Activated naive CD8-positive, alpha-beta T cell treated with anti-CD3 and anti-CD28 coated beads, Interleukin-2, amount 50 U/mL, for 24 hours (primary cell): ENCODE measurements at regions not wholly inside any gene's neighbourhood (a gene's known extent, or its start where the extent isn't known, plus 50 kb on each side); places are given as distances from the start of the nearest gene placed in this dataset.

ENCODE experiments used
- ATAC-seq: fragments of 150-1000 bp; cut with Tn5 transposase; one replicate; pipeline ENCODE4 v1.10.0; 2021
- DNase-seq: peaks from one replicate; pipeline ENCODE4 v3.0.0; 2021
- H3K27ac Mint-ChIP-seq: one replicate; pipeline ENCODE4 v1.8.0; 2021; ENCODE audit warnings: mild to moderate bottlenecking, mixed read lengths
- H3K27me3 Mint-ChIP-seq: one replicate; pipeline ENCODE4 v1.8.0; 2021; ENCODE audit warnings: mixed read lengths
- H3K36me3 Mint-ChIP-seq: one replicate; pipeline ENCODE4 v1.8.0; 2021; ENCODE audit warnings: low read depth, mixed read lengths
- H3K4me1 Mint-ChIP-seq: one replicate; pipeline ENCODE4 v1.8.0; 2021; ENCODE audit warnings: mixed read lengths
- H3K4me3 Mint-ChIP-seq: one replicate; pipeline ENCODE4 v1.8.0; 2021; ENCODE audit warnings: mild to moderate bottlenecking, moderate library complexity, mixed read lengths
- H3K9me3 Mint-ChIP-seq: one replicate; pipeline ENCODE4 v1.8.0; 2021; ENCODE audit warnings: mixed read lengths

- DNase-seq = no peak
- Mint-ChIP-seq H3K27me3 (no peaks in the 10 kb centered on the region), H3K4me3 (no peak overlapping the region), H3K9me3 (peaks cover 11% of the 10 kb centered on the region), H3K4me1 (no peaks in the 10 kb centered on the region), H3K36me3 (no peaks in the 10 kb centered on the region), H3K27ac (no peak overlapping the region)
- ATAC-seq = no peak
Measured at GRCh38 chr12:38258411-38258810, 58.2 kb upstream of the ALG10B start.
